HEK293T (cell line): ENCODE measurements at regions not wholly inside any gene's neighbourhood (a gene's known extent, or its start where the extent isn't known, plus 50 kb on each side); places are given as distances from the start of the nearest gene placed in this dataset.

Source experiments
- BHLHE40 ChIP-seq: fragments of 450-650 bp; IDR thresholded peaks from 2 replicates; pipeline ENCODE4 v1.6.1; 2016; ENCODE audit warnings: mild to moderate bottlenecking, moderate library complexity, borderline replicate concordance
- CTBP1 ChIP-seq: fragments of 450-650 bp; IDR thresholded peaks from 2 replicates; pipeline ENCODE4 v1.6.1; 2016; ENCODE audit warnings: borderline replicate concordance
- ELF4 ChIP-seq: fragments of 450-650 bp; IDR thresholded peaks from 2 replicates; pipeline ENCODE4 v1.6.1; 2017; ENCODE audit warnings: antibody characterized with exemption
- FOXM1 ChIP-seq: fragments of 450-650 bp; IDR thresholded peaks from 2 replicates; pipeline ENCODE4 v1.6.1; 2017; ENCODE audit warnings: mild to moderate bottlenecking, borderline replicate concordance
- HDGF ChIP-seq: fragments of 450-650 bp; IDR thresholded peaks from 2 replicates; pipeline ENCODE4 v1.6.1; 2017; ENCODE audit warnings: antibody characterized with exemption, borderline replicate concordance
- SP1 ChIP-seq: fragments of 450-650 bp; IDR thresholded peaks from 2 replicates; pipeline ENCODE4 v1.6.1; 2017

DNA sequence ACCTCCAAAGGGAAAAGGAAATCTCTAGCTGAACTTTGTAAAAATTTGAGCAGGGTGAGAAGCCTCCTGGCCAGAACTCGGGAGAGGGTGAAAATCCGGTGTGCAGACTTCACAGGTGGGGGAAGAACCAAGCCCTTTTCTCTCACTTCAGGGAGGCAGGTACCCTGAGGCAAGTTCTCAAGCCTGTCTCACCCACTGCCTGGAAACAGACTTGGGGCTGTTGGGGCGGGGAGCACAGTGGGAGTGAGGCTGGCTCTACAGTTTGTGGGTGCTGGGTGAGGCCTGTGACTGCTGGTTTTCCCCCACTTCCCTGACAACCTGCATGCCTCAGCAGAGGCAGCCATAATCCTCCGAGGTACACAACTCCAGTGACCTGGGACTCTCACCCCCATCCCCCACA, 187.1 kb downstream of the KIF4B start:
- TF ChIP-seq HDGF (no peak), SP1 (no peak), ELF4 (no peak), CTBP1 (no peak), FOXM1 (no peak), BHLHE40 (no peak)
